Mesendoderm (in vitro differentiated cells): ENCODE measurements at regions not wholly inside any gene's neighbourhood (a gene's known extent, or its start where the extent isn't known, plus 50 kb on each side); places are given as distances from the start of the nearest gene placed in this dataset.

Experiments used
- DNase-seq: peaks from one replicate; pipeline ENCODE4 v3.0.0; 2013
- H2AK5ac ChIP-seq: 2 replicates; pipeline ENCODE4 v1.6.1; 2013; ENCODE audit warnings: low read length, inconsistent platforms
- H2BK120ac ChIP-seq: 2 replicates; pipeline ENCODE4 v1.6.1; 2013; ENCODE audit warnings: low read depth, mild to moderate bottlenecking, low read length, moderate library complexity, mixed read lengths
- H2BK15ac ChIP-seq: replicated peaks from 2 replicates; pipeline ENCODE4 v1.6.1; 2013; ENCODE audit warnings: low read depth, mild to moderate bottlenecking, moderate library complexity
- H2BK5ac ChIP-seq: 2 replicates; pipeline ENCODE4 v1.6.1; 2013; ENCODE audit warnings: low read length, inconsistent platforms
- H3K18ac ChIP-seq: 2 replicates; pipeline ENCODE4 v1.6.1; 2013; ENCODE audit warnings: mild to moderate bottlenecking, low read length, mixed read lengths
- H3K23ac ChIP-seq: one replicate; pipeline ENCODE4 v1.6.1; 2013; ENCODE audit warnings: low read length
- H3K27ac ChIP-seq: 2 replicates; pipeline ENCODE4 v1.5.1; 2013; ENCODE audit warnings: low read depth, mild to moderate bottlenecking, inconsistent platforms, low read length, moderate library complexity
- H3K27me3 ChIP-seq: 2 replicates; pipeline ENCODE4 v1.6.1; 2013; ENCODE audit warnings: low read length, control low read depth, mild to moderate bottlenecking, inconsistent platforms; ENCODE audit not compliant: insufficient read depth, poor library complexity
- H3K36me3 ChIP-seq: 2 replicates; pipeline ENCODE4 v1.6.1; 2013; ENCODE audit warnings: low read length, inconsistent platforms; ENCODE audit not compliant: control insufficient read depth, insufficient read depth
- H3K4ac ChIP-seq: one replicate; pipeline ENCODE4 v1.6.1; 2013; ENCODE audit warnings: low read depth, mild to moderate bottlenecking, low read length, moderate library complexity
- H3K4me1 ChIP-seq: 2 replicates; pipeline ENCODE4 v1.6.1; 2013; ENCODE audit warnings: low read depth, low read length, inconsistent platforms; ENCODE audit not compliant: control insufficient read depth
- H3K4me2 ChIP-seq: 2 replicates; pipeline ENCODE4 v1.6.1; 2013; ENCODE audit warnings: low read length
- H3K4me3 ChIP-seq: 2 replicates; pipeline ENCODE4 v1.5.1; 2013; ENCODE audit warnings: mild to moderate bottlenecking, low read length
- H3K56ac ChIP-seq: one replicate; pipeline ENCODE4 v1.6.1; 2013; ENCODE audit warnings: low read length
- H3K79me1 ChIP-seq: 2 replicates; pipeline ENCODE4 v1.6.1; 2013; ENCODE audit warnings: low read length, inconsistent platforms
- H3K79me2 ChIP-seq: 2 replicates; pipeline ENCODE4 v1.6.1; 2013; ENCODE audit warnings: mild to moderate bottlenecking, low read length; ENCODE audit not compliant: control insufficient read depth, insufficient read depth
- H3K9ac ChIP-seq: 2 replicates; pipeline ENCODE4 v1.6.1; 2013; ENCODE audit warnings: low read length, inconsistent platforms
- H4K5ac ChIP-seq: one replicate; pipeline ENCODE4 v1.6.1; 2013; ENCODE audit warnings: low read length
- H4K8ac ChIP-seq: one replicate; pipeline ENCODE4 v1.6.1; 2013; ENCODE audit warnings: low read depth, mild to moderate bottlenecking, control low read depth, low read length, moderate library complexity
- WGBS: extraction: QIAGEN DNeasy Blood & Tissue Kit; methylation state at CpG from one replicate; pipeline ENCODE4 v1.1.7; 2013; ENCODE audit warnings: low lambda C conversion rate, missing lambda C conversion rate; ENCODE audit not compliant: insufficient coverage; ENCODE audit errors: extremely low coverage; 5-methylcytosine and 5-hydroxymethylcytosine counted together

GRCh38 chrX:148214786-148215185 lies 233.6 kb downstream of the FMR1NB start:
- no peak overlapping the region for H3K18ac ChIP-seq

GRCh38 chrX:148215726-148216125 lies 234.6 kb downstream of the FMR1NB start:
- Histone ChIP-seq H3K79me2 (no peaks in the 10 kb centered on the region), H3K4me1 (no peaks in the 10 kb centered on the region), H3K27me3 (no peaks in the 10 kb centered on the region), H3K4ac (no peak overlapping the region), H4K5ac (no peak overlapping the region), H3K9ac (no peak overlapping the region), H3K56ac (no peak overlapping the region), H3K36me3 (no peaks in the 10 kb centered on the region), H4K8ac (no peak overlapping the region), H2BK15ac (no peak overlapping the region), H2AK5ac (no peak overlapping the region), H3K79me1 (no peaks in the 10 kb centered on the region), H3K18ac (no peak overlapping the region), H3K23ac (no peak overlapping the region), H3K4me2 (no peak overlapping the region), H2BK120ac (no peak overlapping the region), H2BK5ac (no peak overlapping the region), H3K27ac (no peak overlapping the region), H3K4me3 (no peak overlapping the region)
- WGBS, result no CpG with 5 or more reads among the region's 3 CpGs
- no peak for DNase-seq

More at GRCh38 chrX:148214786-148215185, 233.6 kb downstream of the FMR1NB start:
- H3K9ac ChIP-seq, result no peak overlapping the region
- H2AK5ac ChIP-seq, result no peak overlapping the region
- H4K8ac ChIP-seq, result no peak overlapping the region
- no peaks in the 10 kb centered on the region for H3K79me2 ChIP-seq
- H3K4me2 ChIP-seq, result no peak overlapping the region
- no peak overlapping the region for H2BK5ac ChIP-seq
- no peak overlapping the region for H3K4ac ChIP-seq
- H2BK15ac ChIP-seq, result no peak overlapping the region
- H3K23ac ChIP-seq, result no peak overlapping the region
- H4K5ac ChIP-seq, result no peak overlapping the region
- H3K36me3 ChIP-seq, result no peaks in the 10 kb centered on the region
- no peak overlapping the region for H3K4me3 ChIP-seq
- no peaks in the 10 kb centered on the region for H3K4me1 ChIP-seq
- no peak for DNase-seq
- no CpG with 5 or more reads among the region's 1 CpG for WGBS
- H2BK120ac ChIP-seq, result no peak overlapping the region
- H3K27ac ChIP-seq, result no peak overlapping the region
- no peaks in the 10 kb centered on the region for H3K27me3 ChIP-seq
- no peak overlapping the region for H3K56ac ChIP-seq
- H3K79me1 ChIP-seq, result no peaks in the 10 kb centered on the region

GRCh38 chrX:148223361-148223760 lies 242.2 kb downstream of the FMR1NB start:
- Histone ChIP-seq H3K79me1 (no peaks in the 10 kb centered on the region), H3K23ac (no peak overlapping the region)
- no CpG with 5 or more reads among the region's 2 CpGs for WGBS

GRCh38 chrX:148228521-148228920 lies 247.4 kb downstream of the FMR1NB start:
- no peak for DNase-seq
- Histone ChIP-seq H3K4me2 (no peak overlapping the region), H2BK5ac (no peak overlapping the region), H3K56ac (no peak overlapping the region), H3K4ac (no peak overlapping the region), H3K79me1 (no peaks in the 10 kb centered on the region), H4K8ac (no peak overlapping the region), H3K36me3 (no peaks in the 10 kb centered on the region), H2AK5ac (no peak overlapping the region), H3K4me1 (no peaks in the 10 kb centered on the region), H4K5ac (no peak overlapping the region), H3K4me3 (no peak overlapping the region), H2BK15ac (no peak overlapping the region), H3K79me2 (no peaks in the 10 kb centered on the region), H3K23ac (no peak overlapping the region), H3K27ac (no peak overlapping the region), H3K9ac (no peak overlapping the region), H2BK120ac (no peak overlapping the region), H3K27me3 (no peaks in the 10 kb centered on the region), H3K18ac (no peak overlapping the region)

More at GRCh38 chrX:148223361-148223760, 242.2 kb downstream of the FMR1NB start:
- H3K56ac ChIP-seq, result no peak overlapping the region
- no peak for DNase-seq
- H3K4me2 ChIP-seq, result no peak overlapping the region
- H3K79me2 ChIP-seq, result no peaks in the 10 kb centered on the region
- H3K4ac ChIP-seq, result no peak overlapping the region
- no peak overlapping the region for H3K9ac ChIP-seq
- H3K4me1 ChIP-seq, result no peaks in the 10 kb centered on the region
- no peak overlapping the region for H2BK15ac ChIP-seq
- no peak overlapping the region for H3K27ac ChIP-seq
- H3K27me3 ChIP-seq, result no peaks in the 10 kb centered on the region
- H3K4me3 ChIP-seq, result no peak overlapping the region
- no peak overlapping the region for H3K18ac ChIP-seq
- H4K8ac ChIP-seq, result no peak overlapping the region
- no peak overlapping the region for H2BK120ac ChIP-seq
- H2AK5ac ChIP-seq, result no peak overlapping the region
- H4K5ac ChIP-seq, result no peak overlapping the region
- no peaks in the 10 kb centered on the region for H3K36me3 ChIP-seq
- no peak overlapping the region for H2BK5ac ChIP-seq

GRCh38 chrX:148229801-148230303 lies 248.7 kb downstream of the FMR1NB start:
- H3K56ac ChIP-seq, result no peak overlapping the region
- H3K4me1 ChIP-seq, result no peaks in the 10 kb centered on the region

GRCh38 chrX:148259990-148260389 lies 240.4 kb upstream of the AFF2 start:
- Histone ChIP-seq H3K23ac (no peak overlapping the region), H3K56ac (no peak overlapping the region), H4K5ac (no peak overlapping the region), H3K18ac (no peak overlapping the region), H2BK15ac (no peak overlapping the region), H3K4me2 (no peak overlapping the region), H3K27me3 (no peaks in the 10 kb centered on the region), H3K4me1 (no peaks in the 10 kb centered on the region), H2BK120ac (no peak overlapping the region), H3K27ac (no peak overlapping the region), H2BK5ac (no peak overlapping the region), H3K79me1 (no peaks in the 10 kb centered on the region), H3K4ac (no peak overlapping the region), H3K4me3 (no peak overlapping the region), H3K79me2 (no peaks in the 10 kb centered on the region), H2AK5ac (no peak overlapping the region), H3K36me3 (no peaks in the 10 kb centered on the region), H4K8ac (no peak overlapping the region), H3K9ac (no peak overlapping the region)
- WGBS, result no CpG with 5 or more reads among the region's 4 CpGs
- DNase-seq, result no peak

More at GRCh38 chrX:148229801-148230303, 248.7 kb downstream of the FMR1NB start:
- DNase-seq, result no peak
- Histone ChIP-seq H4K5ac (no peak overlapping the region), H3K4me2 (no peak overlapping the region), H3K9ac (no peak overlapping the region), H2BK15ac (no peak overlapping the region), H3K4ac (no peak overlapping the region), H2BK5ac (no peak overlapping the region), H3K23ac (no peak overlapping the region), H4K8ac (no peak overlapping the region), H3K27me3 (no peaks in the 10 kb centered on the region), H2BK120ac (no peak overlapping the region), H3K18ac (no peak overlapping the region), H3K36me3 (no peaks in the 10 kb centered on the region), H3K79me1 (no peaks in the 10 kb centered on the region), H3K79me2 (no peaks in the 10 kb centered on the region), H2AK5ac (no peak overlapping the region), H3K4me3 (no peak overlapping the region), H3K27ac (no peak overlapping the region)
- WGBS, result no CpG with 5 or more reads among the region's 1 CpG
